ENCODE measurements at regions not wholly inside any gene's neighbourhood (a gene's known extent, or its start where the extent isn't known, plus 50 kb on each side); places are given as distances from the start of the nearest gene placed in this dataset.

DNA sequence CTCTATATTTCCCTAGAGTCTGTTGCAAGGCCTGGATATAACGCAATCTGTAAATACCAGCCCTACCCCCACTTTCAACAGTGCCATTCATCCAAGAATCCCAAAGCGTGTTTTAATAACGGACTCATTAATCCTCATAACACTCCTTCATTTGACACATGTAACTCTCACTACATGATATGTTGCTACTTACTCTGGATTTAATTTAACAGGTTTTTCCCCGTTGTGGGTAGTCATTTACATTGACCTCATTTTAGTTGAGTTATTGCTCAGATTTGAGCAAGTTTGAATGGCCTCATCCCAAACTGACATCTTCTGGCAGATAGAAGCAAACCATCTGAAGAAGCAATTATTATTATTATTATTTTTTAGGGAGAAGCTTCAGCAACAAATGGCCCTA is 125.4 kb upstream of the NPVF start:
- TF ChIP-seq GABPA (IDR thresholded peaks at IDR 0.05; ENCODE audit: low read depth) = no peak
- TF ChIP-seq, protein P1, sequence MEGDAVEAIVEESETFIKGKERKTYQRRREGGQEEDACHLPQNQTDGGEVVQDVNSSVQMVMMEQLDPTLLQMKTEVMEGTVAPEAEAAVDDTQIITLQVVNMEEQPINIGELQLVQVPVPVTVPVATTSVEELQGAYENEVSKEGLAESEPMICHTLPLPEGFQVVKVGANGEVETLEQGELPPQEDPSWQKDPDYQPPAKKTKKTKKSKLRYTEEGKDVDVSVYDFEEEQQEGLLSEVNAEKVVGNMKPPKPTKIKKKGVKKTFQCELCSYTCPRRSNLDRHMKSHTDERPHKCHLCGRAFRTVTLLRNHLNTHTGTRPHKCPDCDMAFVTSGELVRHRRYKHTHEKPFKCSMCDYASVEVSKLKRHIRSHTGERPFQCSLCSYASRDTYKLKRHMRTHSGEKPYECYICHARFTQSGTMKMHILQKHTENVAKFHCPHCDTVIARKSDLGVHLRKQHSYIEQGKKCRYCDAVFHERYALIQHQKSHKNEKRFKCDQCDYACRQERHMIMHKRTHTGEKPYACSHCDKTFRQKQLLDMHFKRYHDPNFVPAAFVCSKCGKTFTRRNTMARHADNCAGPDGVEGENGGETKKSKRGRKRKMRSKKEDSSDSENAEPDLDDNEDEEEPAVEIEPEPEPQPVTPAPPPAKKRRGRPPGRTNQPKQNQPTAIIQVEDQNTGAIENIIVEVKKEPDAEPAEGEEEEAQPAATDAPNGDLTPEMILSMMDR (IDR thresholded peaks at IDR 0.05; ENCODE audit: insufficient read depth, low read length) = no peak
- TF ChIP-seq, protein P2, sequence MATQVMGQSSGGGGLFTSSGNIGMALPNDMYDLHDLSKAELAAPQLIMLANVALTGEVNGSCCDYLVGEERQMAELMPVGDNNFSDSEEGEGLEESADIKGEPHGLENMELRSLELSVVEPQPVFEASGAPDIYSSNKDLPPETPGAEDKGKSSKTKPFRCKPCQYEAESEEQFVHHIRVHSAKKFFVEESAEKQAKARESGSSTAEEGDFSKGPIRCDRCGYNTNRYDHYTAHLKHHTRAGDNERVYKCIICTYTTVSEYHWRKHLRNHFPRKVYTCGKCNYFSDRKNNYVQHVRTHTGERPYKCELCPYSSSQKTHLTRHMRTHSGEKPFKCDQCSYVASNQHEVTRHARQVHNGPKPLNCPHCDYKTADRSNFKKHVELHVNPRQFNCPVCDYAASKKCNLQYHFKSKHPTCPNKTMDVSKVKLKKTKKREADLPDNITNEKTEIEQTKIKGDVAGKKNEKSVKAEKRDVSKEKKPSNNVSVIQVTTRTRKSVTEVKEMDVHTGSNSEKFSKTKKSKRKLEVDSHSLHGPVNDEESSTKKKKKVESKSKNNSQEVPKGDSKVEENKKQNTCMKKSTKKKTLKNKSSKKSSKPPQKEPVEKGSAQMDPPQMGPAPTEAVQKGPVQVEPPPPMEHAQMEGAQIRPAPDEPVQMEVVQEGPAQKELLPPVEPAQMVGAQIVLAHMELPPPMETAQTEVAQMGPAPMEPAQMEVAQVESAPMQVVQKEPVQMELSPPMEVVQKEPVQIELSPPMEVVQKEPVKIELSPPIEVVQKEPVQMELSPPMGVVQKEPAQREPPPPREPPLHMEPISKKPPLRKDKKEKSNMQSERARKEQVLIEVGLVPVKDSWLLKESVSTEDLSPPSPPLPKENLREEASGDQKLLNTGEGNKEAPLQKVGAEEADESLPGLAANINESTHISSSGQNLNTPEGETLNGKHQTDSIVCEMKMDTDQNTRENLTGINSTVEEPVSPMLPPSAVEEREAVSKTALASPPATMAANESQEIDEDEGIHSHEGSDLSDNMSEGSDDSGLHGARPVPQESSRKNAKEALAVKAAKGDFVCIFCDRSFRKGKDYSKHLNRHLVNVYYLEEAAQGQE (IDR thresholded peaks at IDR 0.05; ENCODE audit: insufficient replicate concordance, low read depth) = no peak

All from HL-60 (cell line).